Mesothelial cell of epicardium (in vitro differentiated cells): ENCODE measurements at regions not wholly inside any gene's neighbourhood (a gene's known extent, or its start where the extent isn't known, plus 50 kb on each side); places are given as distances from the start of the nearest gene placed in this dataset.

Experiments
- DNase-seq, 2 experiments: peaks; one replicate each; pipeline ENCODE4 v3.0.0; 2021; ENCODE audit warnings: low spot score in 2 of 2; ENCODE audit not compliant: unreplicated experiment in 2 of 2
- H3K27ac Mint-ChIP-seq: 2 replicates; pipeline ENCODE4 v1.8.0; 2021; ENCODE audit warnings: mixed read lengths
- H3K27me3 Mint-ChIP-seq: 2 replicates; pipeline ENCODE4 v1.8.0; 2021; ENCODE audit warnings: low read depth, mixed read lengths
- H3K36me3 Mint-ChIP-seq: 2 replicates; pipeline ENCODE4 v1.8.0; 2021; ENCODE audit warnings: mixed read lengths
- H3K4me1 Mint-ChIP-seq: 2 replicates; pipeline ENCODE4 v1.8.0; 2021; ENCODE audit warnings: mixed read lengths
- H3K4me3 Mint-ChIP-seq: 2 replicates; pipeline ENCODE4 v1.8.0; 2021; ENCODE audit warnings: mild to moderate bottlenecking, moderate library complexity, mixed read lengths
- H3K9me3 Mint-ChIP-seq: 2 replicates; pipeline ENCODE4 v1.8.0; 2021; ENCODE audit warnings: mixed read lengths
- CTCF ChIP-seq: fragments of 200-600 bp; sonication (generic); IDR thresholded peaks from one replicate; pipeline ENCODE4 v1.5.0; 2021; ENCODE audit warnings: antibody characterized with exemption; ENCODE audit not compliant: unreplicated experiment

DNA sequence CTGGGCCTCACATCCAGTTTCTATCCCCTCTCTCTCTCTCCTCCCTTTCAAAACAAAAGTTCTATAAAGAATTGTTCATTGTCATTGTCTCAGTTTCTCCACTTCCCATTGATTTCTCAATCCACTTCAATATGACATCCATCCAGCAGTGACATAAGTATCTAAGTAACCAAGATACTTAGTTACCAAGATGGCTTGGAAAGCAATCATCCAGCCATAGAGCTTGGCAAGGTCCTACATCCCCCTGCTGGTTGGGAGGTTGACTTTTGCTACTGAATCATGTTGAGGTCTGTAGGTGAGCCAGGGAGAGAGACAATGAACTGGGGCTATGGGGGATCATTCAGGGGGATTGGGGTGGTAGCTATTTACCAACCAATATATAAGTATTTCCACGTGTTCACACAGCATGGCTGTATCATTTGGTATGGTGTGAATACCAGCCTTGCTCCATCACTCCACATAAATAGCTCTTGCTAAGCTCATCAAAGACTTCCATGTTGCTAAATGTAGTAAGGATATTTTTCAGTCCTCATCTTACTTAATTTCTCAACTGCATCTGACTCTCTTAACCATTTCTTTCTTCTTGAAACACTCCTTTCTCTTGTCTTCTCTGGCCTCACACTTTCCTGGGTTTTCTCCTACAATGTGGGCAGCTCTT, 58.8 kb upstream of the NTRK3 start:
- Mint-ChIP-seq H3K27ac (no peak overlapping the region), H3K9me3 (peaks cover 13% of the 10 kb centered on the region), H3K4me3 (no peak overlapping the region), H3K27me3 (peaks cover 74% of the 10 kb centered on the region), H3K36me3 (no peaks in the 10 kb centered on the region), H3K4me1 (no peaks in the 10 kb centered on the region)
- TF ChIP-seq CTCF, result no peak
- DNase-seq, result no peak

- Mint-ChIP-seq H3K27me3 (peaks cover 77% of the 10 kb centered on the region), H3K4me1 (no peaks in the 10 kb centered on the region), H3K36me3 (no peaks in the 10 kb centered on the region), H3K27ac (no peak overlapping the region), H3K4me3 (no peak overlapping the region), H3K9me3 (peaks cover 13% of the 10 kb centered on the region)
- TF ChIP-seq CTCF, result no peak
- no peak for DNase-seq
Measured at GRCh38 chr15:88312941-88313579, 56.5 kb upstream of the NTRK3 start.

DNA sequence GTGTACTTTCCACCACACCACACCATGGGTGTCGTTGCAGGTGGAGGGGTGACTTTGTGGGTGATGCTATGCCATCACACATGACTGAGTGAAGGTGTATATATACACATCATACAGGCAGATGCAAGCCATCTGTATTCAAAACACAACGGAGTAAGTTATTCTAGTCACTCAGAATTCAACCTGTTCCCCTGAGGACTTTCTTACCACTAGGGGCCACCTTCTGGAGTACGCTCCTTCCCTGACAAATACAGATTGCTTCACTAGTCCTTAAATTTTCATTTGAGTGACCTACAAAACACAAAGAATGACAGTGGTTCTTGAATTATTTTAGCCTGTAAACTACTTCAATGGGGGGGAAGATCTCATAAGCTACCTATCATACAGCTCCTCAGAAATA, 52.8 kb upstream of the NTRK3 start:
- DNase-seq, result no peak
- no peaks in the 10 kb centered on the region for H3K4me1 Mint-ChIP-seq

GRCh38 chr15:88307344-88307743, 50.8 kb upstream of the NTRK3 start:
- no peak overlapping the region for H3K27ac Mint-ChIP-seq
- no peak for TF ChIP-seq CTCF
- no peaks in the 10 kb centered on the region for H3K9me3 Mint-ChIP-seq
- DNase-seq, result no peak
- H3K4me3 Mint-ChIP-seq, result no peak overlapping the region
- H3K27me3 Mint-ChIP-seq, result peaks cover 41% of the 10 kb centered on the region
- H3K36me3 Mint-ChIP-seq, result no peaks in the 10 kb centered on the region
- H3K4me1 Mint-ChIP-seq, result no peaks in the 10 kb centered on the region

More for the DNA sequence above, 52.8 kb upstream of the NTRK3 start:
- H3K36me3 Mint-ChIP-seq, result no peaks in the 10 kb centered on the region
- H3K27ac Mint-ChIP-seq, result no peak overlapping the region
- no peak for TF ChIP-seq CTCF
- H3K27me3 Mint-ChIP-seq, result peaks cover 60% of the 10 kb centered on the region
- no peak overlapping the region for H3K4me3 Mint-ChIP-seq
- peaks cover 3% of the 10 kb centered on the region for H3K9me3 Mint-ChIP-seq
